ENCODE measurements at regions not wholly inside any gene's neighbourhood (a gene's known extent, or its start where the extent isn't known, plus 50 kb on each side); places are given as distances from the start of the nearest gene placed in this dataset.

DNA sequence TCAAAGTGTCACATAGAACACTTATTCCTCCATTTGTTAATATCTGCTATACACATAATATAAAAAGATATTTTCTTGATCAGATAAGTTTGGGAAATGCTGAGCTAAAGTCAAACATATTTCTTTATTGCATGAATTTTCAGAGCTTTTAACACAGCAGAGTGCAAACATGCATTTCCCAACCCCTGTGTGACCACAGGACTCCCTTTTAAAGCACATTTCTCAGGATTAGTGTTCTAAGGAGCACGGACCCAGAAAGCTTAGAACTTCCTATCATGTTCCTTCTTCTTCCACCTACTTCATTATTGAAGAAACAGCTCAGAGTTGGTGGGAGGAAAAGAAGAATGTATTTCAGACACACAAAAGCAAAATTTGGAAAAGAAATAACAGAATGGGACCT is 109.1 kb upstream of the CDC42BPA start:
- POLR2A ChIA-PET = no interaction called here
- TF ChIP-seq, protein P1, sequence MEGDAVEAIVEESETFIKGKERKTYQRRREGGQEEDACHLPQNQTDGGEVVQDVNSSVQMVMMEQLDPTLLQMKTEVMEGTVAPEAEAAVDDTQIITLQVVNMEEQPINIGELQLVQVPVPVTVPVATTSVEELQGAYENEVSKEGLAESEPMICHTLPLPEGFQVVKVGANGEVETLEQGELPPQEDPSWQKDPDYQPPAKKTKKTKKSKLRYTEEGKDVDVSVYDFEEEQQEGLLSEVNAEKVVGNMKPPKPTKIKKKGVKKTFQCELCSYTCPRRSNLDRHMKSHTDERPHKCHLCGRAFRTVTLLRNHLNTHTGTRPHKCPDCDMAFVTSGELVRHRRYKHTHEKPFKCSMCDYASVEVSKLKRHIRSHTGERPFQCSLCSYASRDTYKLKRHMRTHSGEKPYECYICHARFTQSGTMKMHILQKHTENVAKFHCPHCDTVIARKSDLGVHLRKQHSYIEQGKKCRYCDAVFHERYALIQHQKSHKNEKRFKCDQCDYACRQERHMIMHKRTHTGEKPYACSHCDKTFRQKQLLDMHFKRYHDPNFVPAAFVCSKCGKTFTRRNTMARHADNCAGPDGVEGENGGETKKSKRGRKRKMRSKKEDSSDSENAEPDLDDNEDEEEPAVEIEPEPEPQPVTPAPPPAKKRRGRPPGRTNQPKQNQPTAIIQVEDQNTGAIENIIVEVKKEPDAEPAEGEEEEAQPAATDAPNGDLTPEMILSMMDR (IDR thresholded peaks at IDR 0.05) = no peak
- peaks cover 14% of the 10 kb centered on the region for H3K27me3 Mint-ChIP-seq
- H3K4me1 Mint-ChIP-seq (ENCODE audit: low read depth) = peaks cover 2% of the 10 kb centered on the region
- no peaks in the 10 kb centered on the region for H3K9me3 Mint-ChIP-seq
- no peaks in the 10 kb centered on the region for H3K36me3 Mint-ChIP-seq (ENCODE audit: low read depth)
- DNase-seq (no peak), ATAC-seq (no peak)
- no peak overlapping the region for H3K27ac Mint-ChIP-seq
- CTCF ChIA-PET = interaction anchor here (0.6 kb wide), 1 partner anchor 19 kb away, joined by 3 read pairs; no protein-coding TSS in a partner anchor
- no peak overlapping the region for H3K4me3 Mint-ChIP-seq
- intact Hi-C loops (cut with micrococcal nuclease) = no loop called here

DNA sequence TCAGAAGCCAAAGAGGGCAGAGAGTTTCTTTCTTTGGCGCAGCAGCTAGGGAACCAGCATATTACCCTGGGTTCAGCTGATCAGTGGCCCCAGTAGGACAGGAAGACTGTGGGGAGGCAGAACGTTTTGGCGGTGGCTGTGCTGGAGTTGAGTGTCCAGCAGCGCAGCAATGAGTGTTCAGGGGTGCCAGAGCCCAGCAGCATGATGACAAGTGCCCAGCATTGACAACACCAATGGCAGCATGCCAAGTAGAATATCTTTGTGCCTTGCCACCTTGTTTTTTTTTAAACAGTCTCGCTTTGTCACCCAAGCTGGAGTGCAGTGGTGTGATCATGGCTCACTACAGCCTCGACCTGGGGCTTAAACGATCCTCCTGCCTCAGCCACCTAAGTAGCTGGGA is 106.7 kb upstream of the CDC42BPA start:
- TF ChIP-seq, protein P1 (IDR thresholded peaks at IDR 0.05) = no peak
- peaks cover 15% of the 10 kb centered on the region for H3K27me3 Mint-ChIP-seq
- H3K4me1 Mint-ChIP-seq (ENCODE audit: low read depth) = no peaks in the 10 kb centered on the region
- no peak overlapping the region for H3K27ac Mint-ChIP-seq
- no peak for DNase-seq
- no peak overlapping the region for H3K4me3 Mint-ChIP-seq
- H3K9me3 Mint-ChIP-seq = no peaks in the 10 kb centered on the region
- no peaks in the 10 kb centered on the region for H3K36me3 Mint-ChIP-seq (ENCODE audit: low read depth)
- ChIA-PET CTCF (no interaction called here), POLR2A (no interaction called here)
- intact Hi-C loops (cut with micrococcal nuclease) = no loop called here
- no peak for ATAC-seq

DNA sequence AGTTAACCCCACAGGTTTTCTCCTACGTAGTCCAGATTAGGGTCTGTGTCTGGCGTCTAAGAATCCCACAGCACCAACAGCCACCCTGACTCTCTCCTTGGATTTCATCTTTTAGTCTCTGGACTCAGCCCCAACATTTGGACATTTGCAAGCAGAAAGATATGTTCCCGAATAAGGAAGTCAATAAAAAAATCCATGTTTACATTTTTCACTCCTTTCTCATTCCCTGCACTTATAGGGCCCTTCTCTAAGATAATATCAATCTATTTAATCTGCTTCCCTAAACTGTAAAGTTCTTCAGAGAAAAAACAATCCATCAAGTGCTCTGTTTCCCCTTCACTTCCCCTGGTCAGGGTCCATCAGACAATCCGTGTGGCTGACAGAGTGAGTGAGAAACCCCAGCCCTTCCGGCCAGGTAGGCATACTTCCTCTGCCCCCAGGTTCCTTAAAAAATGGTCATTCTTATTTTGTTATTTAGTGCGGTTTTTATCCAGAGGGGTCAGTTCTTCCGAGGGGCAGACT is 105.9 kb upstream of the CDC42BPA start:
- no peak for DNase-seq
- POLR2A ChIA-PET = no interaction called here
- no peak for ATAC-seq
- Mint-ChIP-seq H3K27me3 (peaks cover 15% of the 10 kb centered on the region), H3K4me1 (ENCODE audit: low read depth) (no peaks in the 10 kb centered on the region), H3K4me3 (no peak overlapping the region), H3K27ac (no peak overlapping the region), H3K36me3 (ENCODE audit: low read depth) (no peaks in the 10 kb centered on the region), H3K9me3 (no peaks in the 10 kb centered on the region)
- intact Hi-C loops (cut with micrococcal nuclease) = no loop called here
- TF ChIP-seq, protein P1 (IDR thresholded peaks at IDR 0.05) = no peak
- CTCF ChIA-PET = no interaction called here

DNA sequence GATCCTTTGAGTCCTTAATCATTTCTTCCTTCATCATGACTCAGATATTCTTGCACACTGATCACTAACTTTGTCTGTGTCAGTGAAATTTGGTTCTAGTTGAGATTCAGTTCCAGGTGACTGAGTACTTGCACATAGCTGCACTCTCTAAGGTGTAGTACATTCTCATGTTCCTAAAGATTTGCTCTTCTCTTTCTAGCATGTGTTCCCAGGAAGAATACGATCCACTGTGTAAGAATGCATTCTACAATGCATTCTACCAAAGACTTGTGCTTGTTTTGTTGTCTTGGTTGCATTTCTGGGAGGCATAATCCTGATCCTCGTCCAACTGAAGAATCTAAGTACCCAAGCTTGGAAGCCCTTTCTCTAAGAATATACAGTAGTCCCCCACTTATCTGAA is 104.3 kb upstream of the CDC42BPA start:
- TF ChIP-seq, protein P1 (IDR thresholded peaks at IDR 0.05) = no peak
- Mint-ChIP-seq H3K4me3 (no peak overlapping the region), H3K36me3 (ENCODE audit: low read depth) (no peaks in the 10 kb centered on the region), H3K27ac (no peak overlapping the region), H3K9me3 (no peaks in the 10 kb centered on the region), H3K27me3 (peaks cover 11% of the 10 kb centered on the region), H3K4me1 (ENCODE audit: low read depth) (no peaks in the 10 kb centered on the region)
- ATAC-seq (no peak), DNase-seq (no peak)
- ChIA-PET POLR2A (no interaction called here), CTCF (no interaction called here)
- intact Hi-C loops (cut with micrococcal nuclease) = no loop called here

DNA sequence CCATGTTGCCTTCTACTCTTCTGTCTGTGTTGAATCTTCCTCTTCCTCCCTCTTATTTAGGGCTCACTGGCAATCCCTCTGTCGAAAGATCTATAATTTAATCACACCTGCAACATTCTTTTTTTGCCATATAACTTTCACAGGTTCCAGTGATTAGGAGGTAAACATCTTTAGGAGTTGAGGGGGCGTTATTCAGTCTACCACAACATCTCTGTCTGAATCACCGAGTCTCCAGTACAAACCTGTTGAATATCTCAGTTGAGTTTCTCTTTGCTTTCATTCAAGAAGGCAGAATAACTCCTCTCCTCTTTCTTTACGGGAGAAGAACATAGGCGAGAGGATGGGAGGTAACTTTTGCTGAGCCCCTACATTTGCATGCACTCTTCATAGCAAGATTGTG is 101.9 kb upstream of the CDC42BPA start:
- TF ChIP-seq, protein P1 (IDR thresholded peaks at IDR 0.05) = no peak
- intact Hi-C loops (cut with micrococcal nuclease) = no loop called here
- POLR2A ChIA-PET = no interaction called here
- Mint-ChIP-seq H3K9me3 (no peaks in the 10 kb centered on the region), H3K27ac (no peak overlapping the region), H3K4me3 (no peak overlapping the region), H3K27me3 (peaks cover 11% of the 10 kb centered on the region), H3K36me3 (ENCODE audit: low read depth) (no peaks in the 10 kb centered on the region), H3K4me1 (ENCODE audit: low read depth) (no peaks in the 10 kb centered on the region)
- ATAC-seq (no peak), DNase-seq (no peak)
- CTCF ChIA-PET = interaction anchor here (0.6 kb wide), 1 partner anchor 203 kb away, joined by 3 read pairs; no protein-coding TSS in a partner anchor

Measured in activated CD8-positive, alpha-beta T cell treated with anti-CD3 and anti-CD28 coated beads for 36 hours (primary cell).